Spleen (tissue), 7 donors: ENCODE measurements at regions not wholly inside any gene's neighbourhood (a gene's known extent, or its start where the extent isn't known, plus 50 kb on each side); places are given as distances from the start of the nearest gene placed in this dataset.

ENCODE experiments used
- CTCF ChIP-seq, 11 experiments: fragments of 200-600 bp in 7 of 11; fragments of 450-650 bp in 4 of 11; sonication (generic) in 4 of 11; IDR thresholded peaks in 8 of 11; conservative IDR thresholded peaks in 3 of 11; 1 replicate in 7 of 11; 2 replicates in 4 of 11; pipeline versions ENCODE4 v1.4.0 to v1.8.0; 2016 to 2021; ENCODE audit warnings: antibody characterized with exemption in 11 of 11, inconsistent platforms in 4 of 11, mild to moderate bottlenecking in 1 of 11
- POLR2A ChIP-seq, 3 donors: fragments of 450-650 bp; IDR thresholded peaks; one replicate each; pipeline ENCODE4 v1.5.1; 2017; ENCODE audit warnings: antibody characterized with exemption in 3 of 3, mild to moderate bottlenecking in 1 of 3
- donor health status: DM: no; HTN: no; CAD: no; lungs with moderate emphysema.
- donor health status: DM: no; HTN: no; CAD: no.
- donor health status: DM: no; HTN: no; CAD: no.

- TF ChIP-seq CTCF (IDR thresholded peaks at IDR 0.05 in 8 of 11, conservative IDR thresholded peaks at IDR 0.05 in 3 of 11) (no peak), POLR2A (IDR thresholded peaks at IDR 0.05) (no peak)
Measured at GRCh38 chr6:102405860-102406259, 1012.4 kb downstream of the GRIK2 start.
